ENCODE measurements at regions not wholly inside any gene's neighbourhood (a gene's known extent, or its start where the extent isn't known, plus 50 kb on each side); places are given as distances from the start of the nearest gene placed in this dataset.
"Not testable (repeated sequence)": the region's sequence is repeated elsewhere in the genome, so short reads cannot be mapped to it uniquely, and the experiment has no call there.

DNA sequence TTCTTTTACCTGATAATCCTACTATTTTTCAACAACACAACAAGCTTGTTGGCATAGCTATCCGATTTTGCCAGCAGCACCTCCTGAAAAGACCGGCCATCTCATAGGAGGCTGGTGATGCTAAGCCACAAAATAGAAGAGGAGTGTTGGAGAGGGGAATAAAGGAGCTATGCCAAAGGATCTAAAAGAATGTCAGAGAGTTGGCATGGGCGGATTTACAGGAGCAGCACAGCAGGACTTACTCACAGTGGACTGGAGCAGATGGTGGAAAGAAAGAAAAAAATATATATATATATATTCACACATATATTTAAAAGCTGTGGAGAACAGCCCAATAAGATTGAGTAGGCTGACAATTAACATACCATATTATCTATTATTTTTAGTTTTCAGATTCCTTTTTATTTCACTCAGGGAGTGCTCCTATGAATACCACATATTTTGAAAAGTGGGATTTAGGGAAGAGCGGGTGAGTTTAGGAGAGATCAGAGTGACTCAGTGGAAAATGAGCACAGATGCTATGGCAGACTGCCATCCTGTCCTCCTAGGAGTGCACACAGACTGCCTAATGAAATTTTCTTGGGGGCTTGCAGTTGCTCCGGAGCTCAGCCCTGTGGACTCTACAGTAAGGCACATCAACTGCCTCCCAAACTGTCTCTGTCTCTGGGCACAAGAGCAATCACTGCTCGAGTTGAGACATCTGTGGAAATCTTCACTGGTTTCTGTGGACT is 394.4 kb upstream of the CHRM3 start:
- no peak for DNase-seq

DNA sequence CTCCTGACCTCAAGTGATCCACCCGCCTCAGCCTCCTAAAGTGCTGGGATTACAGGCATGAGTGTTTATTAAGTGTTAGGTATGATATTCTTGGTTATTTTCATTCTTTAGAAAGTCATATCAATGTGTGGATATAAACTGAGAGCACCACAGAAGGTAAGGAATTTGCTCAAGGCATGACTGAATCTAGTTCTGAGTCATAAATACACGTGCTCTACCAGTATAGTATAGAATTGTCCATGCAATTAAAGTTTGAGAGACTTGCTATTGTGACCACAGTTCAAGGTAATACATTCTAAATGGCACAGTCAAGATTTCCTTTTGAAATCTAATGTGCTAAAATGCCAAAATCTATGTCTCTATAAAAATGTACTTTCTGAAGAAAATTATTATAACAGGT is 401.1 kb upstream of the CHRM3 start:
- no peak for DNase-seq

DNA sequence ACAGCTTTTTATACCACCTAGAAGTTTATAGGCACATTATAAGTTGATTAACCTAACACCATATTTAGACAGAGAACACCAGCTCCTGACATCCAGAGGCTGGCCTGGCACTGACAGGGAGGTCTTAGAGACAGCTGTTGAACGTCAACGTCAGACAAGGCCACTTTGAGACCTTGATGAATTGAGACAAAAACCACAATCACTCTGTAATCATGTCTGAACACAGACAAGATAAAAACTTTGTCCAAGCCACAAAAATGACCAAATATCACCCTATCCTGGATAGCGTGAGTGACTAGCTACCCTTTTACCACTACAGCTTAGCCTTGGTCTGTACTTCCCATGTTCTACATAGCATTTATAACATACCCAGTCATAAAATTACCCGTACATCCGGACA is 403.6 kb upstream of the CHRM3 start:
- DNase-seq = no peak

DNA sequence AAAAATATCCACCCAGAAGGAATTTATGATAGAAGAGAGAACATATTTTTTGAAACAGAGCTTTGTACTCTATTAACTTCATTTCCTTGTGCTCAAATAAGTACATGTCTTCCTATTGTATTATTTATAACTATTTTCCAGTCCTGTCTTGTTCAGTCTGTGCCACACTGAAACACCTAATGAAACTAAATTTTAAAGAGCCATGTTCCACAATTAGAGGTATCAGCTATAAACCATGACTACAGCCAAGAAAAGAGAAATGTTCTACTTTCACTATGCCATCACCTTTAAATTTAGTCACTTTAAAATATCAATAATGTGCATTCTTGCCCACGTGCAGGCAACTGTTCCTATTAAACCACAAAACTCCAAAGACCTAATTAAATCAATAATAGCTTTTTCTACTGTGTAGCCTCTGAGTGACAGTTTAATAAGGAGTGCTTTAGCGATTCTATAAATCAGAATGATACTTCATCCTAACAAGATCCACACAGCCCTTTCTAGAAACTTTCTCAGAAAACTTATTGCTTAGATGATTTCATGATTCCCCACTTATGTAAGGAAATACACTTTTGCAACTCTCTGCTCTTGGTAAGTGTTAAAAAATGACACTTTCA is 404.9 kb upstream of the CHRM3 start:
- DNase-seq = no peak

DNA sequence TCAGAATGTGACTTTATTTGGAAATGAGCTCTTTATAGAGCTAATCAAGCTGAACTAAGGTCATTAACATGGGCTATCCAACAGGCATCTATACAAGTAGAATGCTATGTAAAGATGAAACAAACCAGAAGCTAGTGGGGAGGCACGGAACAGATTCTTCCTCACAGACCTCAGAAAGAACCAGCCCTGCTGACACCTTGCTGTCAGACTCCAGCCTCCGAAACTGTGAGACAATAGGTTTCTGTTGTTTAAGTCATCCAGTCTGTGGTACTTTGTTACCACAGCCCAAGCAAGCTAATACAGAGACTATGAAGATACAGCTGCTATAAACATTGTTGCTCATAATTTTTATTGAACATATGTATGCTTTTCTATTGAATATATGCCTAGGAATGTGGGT is 406.3 kb upstream of the CHRM3 start:
- DNase-seq = no peak

DNA sequence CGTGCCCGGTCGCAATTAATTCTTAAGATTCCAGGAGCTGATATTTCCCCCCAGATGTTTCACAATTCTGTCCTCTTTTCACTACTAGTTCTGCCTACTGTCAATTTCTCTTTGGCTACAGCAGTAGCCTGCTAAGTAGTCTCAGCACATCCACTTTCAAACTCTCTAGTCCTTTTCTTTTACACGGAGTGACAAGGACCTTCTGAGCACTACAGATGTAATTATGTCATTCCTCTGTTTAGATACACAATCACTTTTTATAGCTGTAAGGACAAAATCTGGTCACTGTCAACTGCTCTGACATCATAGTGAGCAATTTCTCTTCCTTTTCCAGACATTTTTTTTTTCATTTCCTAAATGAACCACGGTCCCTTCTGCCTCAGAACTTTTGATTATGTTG is 421.7 kb upstream of the CHRM3 start:
- DNase-seq = no peak

DNA sequence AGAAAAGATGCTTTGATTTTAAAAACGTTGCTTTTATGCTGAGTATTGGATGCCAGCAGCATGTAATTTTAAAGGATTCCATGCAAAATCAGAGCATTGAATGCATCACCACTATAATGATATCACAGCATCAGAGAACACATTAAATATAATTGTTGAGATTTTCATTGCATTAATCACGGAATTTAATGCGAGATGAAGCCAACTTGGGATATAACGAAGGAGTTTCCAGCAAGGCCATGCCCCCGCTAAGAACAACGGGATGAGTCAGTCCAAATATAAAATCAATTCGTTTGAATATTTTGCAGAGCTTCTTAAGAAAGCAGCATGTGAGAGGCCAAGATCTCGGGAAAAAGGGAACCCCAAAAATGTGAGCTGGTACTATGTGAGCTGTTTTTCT is 423.4 kb upstream of the CHRM3 start:
- no peak for DNase-seq

DNA sequence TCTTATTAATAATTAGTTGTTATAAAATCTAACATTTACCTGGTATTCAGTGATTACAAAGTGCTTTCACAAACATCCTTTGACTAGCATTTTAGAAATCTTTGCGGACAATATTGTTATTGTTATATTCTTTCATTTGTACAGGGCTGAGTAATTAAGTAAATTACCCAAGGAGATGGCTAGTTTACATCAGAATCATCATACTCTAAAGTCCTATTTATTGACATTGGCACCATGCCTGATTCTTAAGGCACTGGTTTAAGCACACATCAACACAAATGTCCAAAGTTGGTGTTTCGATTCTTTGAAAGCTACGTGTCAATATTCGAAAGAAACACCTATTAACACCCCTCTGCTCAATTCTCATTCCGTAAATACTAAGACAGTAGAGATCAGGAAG is 424.6 kb upstream of the CHRM3 start:
- DNase-seq = no peak

DNA sequence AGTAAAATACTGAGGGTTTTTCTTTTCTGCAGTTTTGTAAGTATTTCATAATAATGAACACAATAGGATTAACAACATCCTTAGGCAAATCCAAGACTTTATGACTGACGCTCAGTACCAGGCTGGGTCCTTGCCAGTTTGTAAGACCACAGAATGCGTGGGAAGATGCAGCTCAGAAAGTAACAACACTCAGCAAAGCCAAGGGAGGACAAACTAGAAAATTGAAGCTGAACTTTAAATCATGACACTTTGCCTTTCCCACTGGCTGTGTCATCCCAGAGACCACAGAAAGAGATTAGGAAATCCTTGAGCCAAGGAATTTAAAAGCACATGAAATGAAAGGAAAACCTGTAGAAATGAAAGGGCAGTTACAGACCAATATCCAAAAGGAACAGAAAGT is 426.3 kb upstream of the CHRM3 start:
- no peak for DNase-seq

DNA sequence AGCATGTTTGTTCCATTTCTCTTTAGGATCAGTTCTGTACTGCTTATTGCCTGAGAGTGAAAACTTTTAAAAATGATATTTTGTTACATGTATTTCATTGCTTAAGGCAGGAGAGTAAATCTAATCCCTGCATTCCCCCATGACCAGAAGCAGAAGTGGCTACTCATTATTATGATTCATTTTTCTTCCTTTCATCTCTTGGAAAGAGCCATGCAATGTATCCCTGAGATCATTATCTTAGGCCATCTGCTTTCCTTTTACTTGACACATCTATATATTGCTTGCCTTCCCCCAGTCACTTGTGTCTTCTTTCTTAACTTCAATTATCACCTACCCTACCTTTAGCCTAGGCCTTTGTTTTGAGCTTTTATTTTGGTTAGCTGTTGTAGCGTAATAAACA is 430.4 kb upstream of the CHRM3 start:
- DNase-seq = no peak

DNA sequence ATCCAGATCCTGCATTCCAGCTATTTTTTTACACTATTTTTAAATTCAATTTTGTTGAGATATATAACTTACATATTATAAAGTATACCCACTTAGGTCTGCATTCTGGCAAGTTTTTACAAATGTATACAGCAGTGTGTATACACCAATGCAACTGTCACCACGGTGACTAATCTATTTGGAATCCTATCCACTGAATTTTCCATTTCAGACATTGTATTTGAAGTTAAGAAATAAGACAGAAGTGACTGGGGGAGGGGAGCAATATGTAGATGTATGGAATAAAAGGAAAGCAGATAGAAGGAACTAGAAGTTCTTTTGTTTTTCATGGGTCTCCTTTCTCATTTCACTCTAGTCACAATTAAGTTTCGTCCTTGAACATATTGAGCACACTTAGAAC is 431.5 kb upstream of the CHRM3 start:
- no peak for DNase-seq

DNA sequence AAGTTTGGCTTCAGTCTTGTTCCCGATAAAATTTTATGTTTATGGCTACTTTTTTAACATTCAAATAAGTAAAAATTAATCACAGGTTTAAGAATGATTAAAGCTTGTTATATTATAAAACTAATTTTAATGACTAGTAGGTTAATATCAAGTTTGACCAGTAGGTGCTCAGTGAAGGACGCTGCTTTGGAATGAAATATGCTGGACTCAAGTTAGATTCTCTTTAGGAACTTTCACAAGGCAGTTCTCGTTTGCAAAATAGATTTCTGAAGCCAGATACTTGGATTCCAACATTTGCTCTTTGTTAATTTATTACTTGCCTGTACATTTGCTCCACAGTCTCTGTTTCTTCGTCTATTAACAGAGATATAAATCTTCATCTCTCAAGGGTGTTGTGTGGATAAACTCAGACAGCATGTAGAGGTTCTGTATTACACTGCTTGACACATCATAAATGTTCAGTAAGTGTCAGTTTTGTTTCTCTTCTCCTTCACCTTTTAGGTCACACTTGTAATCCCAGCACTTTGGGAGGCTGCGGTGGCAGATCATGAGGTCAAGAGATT is 432.8 kb upstream of the CHRM3 start:
- DNase-seq = no peak

DNA sequence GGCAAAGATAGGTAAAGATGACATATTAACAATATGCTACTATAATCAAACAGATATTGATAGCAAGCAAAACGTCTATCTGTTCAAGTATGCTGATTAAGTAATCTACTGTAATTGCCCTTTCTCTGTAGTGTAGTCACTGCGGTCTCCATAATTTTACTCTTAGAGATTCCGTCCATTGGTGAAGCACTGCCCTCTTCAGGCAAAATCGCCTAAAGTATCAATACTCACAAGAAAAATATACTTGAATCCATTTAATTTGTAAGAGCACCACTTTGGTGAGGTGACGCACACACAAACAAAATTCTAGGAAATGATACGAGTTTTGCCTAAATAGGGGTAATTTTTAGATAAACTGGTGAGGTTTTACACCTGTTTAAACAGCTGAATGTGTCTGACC is 434.6 kb upstream of the CHRM3 start:
- DNase-seq = no peak

DNA sequence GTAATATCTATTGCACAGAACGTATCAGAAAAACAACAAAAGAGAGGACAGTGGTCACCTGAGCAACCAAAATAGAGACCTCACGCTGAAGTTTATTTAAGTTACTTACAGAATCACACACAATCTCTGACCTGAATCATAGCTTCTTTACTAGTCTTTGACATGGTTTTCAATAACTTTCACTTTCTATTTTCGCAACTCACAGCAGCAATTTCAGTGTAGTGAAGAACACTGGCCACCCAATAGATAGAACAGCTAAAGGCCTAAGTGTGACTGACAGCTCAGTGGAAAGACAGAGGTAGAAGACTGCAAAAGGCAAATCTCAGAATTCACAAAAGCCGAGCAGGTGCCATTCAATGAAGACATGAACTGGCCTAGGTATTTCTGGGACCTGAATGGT is 435.6 kb upstream of the CHRM3 start:
- DNase-seq = no peak

DNA sequence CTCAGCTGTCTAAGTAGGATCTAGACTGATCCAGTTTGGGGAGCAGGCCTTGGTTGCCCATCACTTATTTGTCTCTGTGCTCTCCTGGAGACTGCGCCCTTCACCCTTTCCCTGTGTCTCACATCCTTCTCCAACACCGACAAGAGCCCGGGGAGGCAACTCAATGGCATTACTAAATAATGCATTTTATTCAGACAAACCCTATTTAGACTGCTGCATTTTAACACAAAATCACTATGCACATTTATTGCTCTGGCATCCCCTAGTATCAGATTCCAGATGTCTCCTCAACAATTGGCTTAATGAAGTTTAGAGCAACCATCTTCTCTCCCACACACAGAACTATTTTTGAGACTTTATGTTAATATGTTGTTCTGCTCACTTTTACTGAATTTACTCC is 436.4 kb upstream of the CHRM3 start:
- DNase-seq = no peak

DNA sequence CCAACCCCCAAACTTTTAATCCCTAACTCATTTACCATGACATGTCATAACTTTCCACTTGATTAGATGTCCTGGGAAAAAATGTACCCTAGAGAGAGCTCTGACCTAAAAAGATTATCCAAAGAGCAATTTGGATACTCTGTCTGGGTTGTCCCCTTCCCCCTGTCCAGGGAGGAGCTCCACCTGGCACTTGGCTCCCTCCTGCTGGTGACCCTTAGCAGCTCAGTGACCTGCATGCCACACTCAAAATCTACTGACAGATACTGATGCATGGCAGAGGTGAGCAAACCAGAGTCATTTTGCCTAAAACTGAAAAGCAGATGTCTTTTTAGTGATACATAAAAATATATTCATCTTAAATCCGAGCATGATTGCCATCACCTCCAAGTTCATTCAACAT is 442.3 kb upstream of the CHRM3 start:
- DNase-seq = no peak

DNA sequence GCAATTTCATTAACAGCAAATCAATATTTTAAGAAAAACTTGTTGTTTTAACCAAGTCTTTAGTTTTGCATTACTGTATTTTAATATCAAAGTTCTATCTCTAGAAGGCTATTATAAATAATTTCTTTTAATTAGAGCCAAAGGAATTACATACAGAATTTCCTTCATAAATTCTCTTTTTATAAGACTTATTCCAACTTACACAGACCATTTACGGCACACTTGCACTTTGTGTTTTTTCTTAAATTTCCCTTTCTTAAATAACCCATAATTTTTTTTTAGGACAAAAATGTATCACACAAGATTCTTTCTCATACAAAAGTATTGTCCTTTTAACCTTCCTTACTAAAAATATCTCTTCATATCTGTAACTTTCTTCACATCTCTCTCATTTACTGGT is 458.5 kb upstream of the CHRM3 start:
- no peak for DNase-seq

DNA sequence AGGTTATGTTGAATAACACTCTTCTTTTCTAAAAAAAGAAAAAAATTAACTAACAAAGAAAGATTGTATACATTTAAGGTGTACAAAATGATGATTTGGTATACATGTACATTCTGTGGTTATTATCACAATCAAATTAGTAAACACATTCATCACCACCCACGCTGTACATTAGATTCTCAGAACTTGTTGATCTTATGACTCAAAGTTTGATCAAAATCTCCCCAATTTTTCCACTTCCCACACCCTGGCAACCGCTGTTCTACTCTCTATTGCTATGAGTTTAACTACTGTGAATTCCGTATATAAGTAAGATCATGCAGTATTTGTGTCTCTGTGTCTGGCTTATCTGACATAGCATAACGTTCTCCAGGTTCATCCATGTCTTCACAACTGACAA is 469.5 kb upstream of the CHRM3 start:
- no peak for DNase-seq

DNA sequence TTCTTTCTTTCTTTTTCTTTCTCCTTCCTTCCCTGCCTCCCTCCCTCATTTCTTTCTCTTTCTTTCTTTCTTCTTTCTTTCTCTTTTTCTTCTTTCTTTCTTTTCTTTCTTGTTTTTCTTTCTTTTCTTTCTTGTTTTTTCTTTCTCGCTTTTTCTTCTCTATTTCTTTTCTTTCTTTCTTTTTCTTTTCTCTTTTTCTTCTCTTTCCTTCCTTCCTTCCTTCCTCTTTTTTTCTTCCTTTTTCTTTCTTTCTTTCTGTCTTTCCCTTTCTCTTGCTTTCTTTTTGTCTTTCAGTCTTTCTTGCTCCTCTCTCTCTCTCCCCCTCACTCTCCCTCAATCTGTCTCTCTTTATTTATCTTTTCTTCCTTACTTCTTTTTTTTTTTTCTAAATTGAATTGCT is 472.0 kb upstream of the CHRM3 start:
- DNase-seq = no peak

DNA sequence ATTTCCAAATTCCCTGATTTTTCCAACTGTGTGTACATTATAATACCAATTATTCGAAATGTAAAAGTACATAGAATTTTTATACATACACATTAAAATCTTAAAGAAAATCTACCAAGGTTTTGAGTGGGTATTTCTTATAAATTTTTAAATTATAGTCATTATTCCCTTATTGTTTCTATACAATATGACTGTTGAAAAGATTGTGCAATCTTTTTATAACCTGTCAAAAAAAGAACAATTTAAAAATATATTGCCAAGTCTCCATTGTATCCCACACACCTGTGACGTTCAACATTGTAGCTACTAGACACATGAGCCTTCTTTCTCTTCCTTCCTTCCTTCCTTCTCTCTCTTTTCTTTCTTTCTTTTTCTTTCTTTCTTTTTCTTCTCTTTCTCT is 473.2 kb upstream of the CHRM3 start:
- DNase-seq = no peak

DNA sequence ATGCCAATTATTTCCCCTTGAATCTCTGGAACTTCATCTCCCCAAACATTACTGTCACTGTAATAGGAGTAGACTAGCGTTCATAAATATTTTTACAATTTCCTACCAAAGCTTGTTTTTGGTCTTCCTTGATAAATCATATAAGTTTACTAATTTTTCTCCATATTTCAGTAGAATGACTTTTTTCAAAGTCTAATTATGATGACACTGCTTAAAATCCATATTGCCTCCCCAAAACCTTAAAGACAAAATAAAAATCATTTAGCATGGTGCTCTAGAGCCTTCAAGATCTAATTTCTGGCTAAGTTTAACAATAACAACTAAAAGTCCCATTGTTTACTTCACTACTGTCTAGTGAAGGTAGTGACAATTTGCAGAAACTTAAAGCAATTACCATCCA is 474.2 kb upstream of the CHRM3 start:
- no peak for DNase-seq

DNA sequence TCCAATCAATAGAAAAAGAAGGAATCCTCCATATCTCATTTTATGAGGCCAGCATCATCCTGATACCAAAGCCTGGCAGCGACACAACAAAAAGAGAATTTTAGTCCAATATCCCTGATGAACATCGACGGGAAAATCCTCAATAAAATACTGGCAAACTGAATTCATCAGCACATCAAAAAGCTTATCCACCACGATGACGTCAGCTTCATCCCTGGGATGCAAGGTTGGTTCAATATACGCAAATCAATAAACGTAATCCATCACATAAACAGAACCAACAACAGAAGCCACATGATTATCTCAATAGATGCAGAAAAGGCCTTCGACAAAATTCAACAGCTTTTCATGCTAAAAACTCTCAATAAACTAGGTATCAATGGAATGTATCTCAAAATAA is 483.6 kb upstream of the CHRM3 start:
- not testable (repeated sequence) for DNase-seq

DNA sequence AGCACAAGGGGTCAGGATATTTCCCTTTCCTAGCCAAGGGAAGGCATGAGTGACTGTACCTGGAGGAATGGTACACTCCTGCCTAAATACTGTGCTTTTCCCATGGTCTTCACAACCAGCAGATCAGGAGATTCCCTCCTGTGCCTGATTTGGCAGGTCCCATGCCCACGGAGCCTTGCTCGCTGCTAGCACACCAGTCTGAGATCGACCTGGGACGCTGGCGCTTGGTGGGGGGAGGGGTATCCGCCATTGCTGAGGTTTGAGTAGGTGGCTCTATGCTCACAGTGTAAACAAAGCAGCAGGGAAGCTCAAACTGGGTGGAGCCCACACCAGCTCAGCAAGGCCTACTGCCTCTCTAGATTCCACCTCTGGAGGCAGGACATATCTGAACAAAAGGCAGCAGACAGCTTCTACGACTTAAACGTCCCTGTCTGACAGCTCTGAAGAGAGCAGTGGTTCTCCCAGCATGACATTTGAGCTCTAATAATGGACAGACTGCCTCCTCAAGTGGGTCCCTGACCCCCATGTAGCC is 486.0 kb upstream of the CHRM3 start:
- no peak for DNase-seq

DNA sequence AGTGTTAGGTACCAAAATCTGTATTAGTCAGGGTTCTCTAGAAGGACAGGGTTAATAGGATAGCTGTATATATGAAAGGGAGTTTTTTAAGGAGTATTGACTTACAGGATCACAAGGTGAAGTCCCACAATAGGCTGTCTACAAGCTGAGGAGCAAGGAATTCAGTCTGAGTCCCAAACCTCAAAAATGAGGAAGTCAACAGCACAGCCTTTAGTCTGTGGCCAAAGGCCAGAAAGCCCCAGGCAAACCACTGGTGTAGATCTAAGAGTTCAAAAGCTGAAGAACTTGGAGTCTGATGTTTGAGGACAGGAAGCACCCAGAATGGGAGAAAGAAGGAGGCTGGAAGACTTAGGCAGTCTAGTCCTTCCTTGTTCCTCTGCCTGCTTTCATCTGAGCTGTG is 487.5 kb upstream of the CHRM3 start:
- DNase-seq = no peak

DNA sequence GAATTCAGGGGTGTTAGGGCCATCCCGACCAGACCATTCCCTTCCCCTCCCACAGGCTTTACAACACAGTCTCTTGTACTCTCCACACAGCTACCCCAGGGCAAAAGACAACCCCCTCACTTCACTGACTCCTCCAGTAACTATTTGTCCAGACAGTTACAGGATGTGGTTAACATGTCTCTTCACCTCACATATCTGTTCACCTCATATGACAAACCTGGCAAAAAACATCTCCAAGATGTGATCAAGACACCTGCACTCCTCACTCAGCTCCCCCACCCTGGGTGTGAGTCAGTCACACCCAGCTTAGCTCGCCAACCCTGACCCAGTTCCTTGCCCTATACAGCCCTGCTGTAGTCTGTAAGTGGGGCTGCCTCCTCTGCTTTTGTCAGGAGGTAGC is 490.5 kb upstream of the CHRM3 start:
- DNase-seq = no peak
